Activated naive CD4-positive, alpha-beta T cell treated with Interleukin-2 at 50 U/mL for 16 hours (primary cell): ENCODE measurements at regions not wholly inside any gene's neighbourhood (a gene's known extent, or its start where the extent isn't known, plus 50 kb on each side); places are given as distances from the start of the nearest gene placed in this dataset.

ENCODE experiments used
- DNase-seq: peaks from one replicate; pipeline ENCODE4 v3.0.0-alpha.2; 2020

DNA sequence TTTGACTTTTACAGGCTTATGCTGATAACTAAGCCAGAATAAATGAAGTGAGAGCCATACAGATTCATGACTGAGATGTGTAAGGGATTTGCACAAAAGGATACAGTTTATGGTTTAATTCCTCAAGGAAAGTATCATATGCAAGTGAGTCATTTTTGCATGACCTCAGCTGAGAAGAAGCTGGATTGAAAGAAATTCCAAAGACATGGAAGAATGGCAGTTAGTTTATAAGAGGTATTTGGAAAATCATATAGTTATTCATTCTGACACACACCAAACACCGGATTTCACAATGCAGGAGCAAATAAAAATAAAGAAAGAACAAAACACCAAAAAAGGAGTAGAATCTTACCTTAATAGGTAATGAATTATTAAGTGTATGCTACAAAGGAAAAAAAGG, 83.2 kb upstream of the RND3 start:
- no peak for DNase-seq

DNA sequence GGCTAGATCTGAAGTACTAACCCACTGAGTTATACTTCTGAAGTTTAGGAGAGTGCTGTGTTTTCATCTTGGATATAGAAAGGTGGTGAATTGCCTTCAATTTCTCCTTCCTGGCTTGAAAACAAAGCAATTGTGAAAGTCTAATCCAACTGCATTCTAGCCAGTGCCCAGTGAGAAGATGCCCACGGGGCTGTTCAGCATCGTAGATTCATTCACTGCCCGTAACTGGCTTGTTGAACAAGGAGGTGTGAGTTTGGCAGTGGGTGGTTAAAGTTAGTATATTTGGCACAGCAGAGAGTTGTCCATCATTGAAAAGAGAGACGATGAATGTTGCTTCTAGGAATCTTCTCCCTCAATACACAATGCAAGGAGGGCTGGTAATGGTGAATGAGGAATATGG, 82.3 kb upstream of the RND3 start:
- no peak for DNase-seq

DNA sequence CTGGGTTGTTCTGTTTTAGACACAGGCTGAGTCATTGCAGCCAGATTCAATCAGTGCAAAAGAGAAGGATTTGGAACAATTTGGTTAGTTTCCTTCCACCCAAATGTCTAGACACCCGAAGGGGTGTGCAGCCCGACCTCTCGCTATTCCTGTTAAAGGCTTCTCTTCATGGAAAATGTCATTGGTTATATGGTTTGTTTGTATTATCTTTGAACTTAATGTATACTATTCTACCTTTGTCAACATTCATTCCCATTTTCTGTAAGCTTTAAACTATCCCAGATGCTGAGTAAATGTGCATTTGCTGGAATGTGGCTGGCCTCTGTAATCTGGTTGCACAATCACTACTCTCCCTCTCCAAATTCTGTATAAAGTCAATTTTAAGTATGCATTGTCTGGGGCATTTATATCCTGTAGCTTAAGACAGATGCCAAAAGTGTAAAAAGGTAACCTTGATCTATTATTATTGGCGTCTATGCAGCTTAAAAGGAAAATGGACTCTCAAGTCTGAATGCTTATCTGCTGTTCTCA, 80.4 kb upstream of the RND3 start:
- no peak for DNase-seq

DNA sequence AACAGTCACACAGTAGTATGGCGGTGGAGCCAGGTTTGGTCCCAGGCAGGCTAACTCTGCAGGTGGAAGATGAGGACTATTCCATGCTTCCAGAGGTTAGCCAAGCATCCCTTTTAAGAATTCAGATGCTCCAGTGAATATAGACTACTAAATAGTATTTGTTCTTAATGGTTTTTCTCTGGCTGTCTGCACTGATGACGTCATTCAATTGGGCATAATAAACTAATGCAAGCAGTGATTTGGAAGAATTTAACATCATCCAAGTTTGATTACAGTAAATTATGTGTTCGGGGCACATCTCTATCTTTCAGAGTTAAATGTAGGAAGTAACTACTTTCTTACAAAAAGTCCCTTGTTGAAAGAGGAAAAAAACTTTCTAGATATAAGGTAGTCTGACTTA, 78.8 kb upstream of the RND3 start:
- no peak for DNase-seq

DNA sequence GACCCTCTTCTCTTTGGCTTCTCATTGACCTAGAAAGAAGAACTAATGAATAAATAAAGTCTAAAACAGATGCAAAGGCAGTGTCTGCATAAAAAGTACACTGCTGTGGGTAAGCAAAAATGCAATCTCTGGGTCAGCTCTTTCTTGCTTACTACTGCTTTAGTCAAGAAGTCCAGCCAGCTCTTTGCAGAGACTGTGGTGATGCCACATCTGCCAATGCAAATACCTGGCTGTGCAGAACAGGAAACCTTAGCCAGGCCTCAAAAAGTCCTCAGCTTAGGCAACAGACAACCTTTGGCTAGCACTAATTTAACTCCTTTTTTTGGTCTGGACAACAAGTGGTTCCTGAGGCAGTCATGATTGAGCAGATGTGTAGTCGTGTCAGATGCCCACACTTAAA, 73.6 kb upstream of the RND3 start:
- DNase-seq: no peak

DNA sequence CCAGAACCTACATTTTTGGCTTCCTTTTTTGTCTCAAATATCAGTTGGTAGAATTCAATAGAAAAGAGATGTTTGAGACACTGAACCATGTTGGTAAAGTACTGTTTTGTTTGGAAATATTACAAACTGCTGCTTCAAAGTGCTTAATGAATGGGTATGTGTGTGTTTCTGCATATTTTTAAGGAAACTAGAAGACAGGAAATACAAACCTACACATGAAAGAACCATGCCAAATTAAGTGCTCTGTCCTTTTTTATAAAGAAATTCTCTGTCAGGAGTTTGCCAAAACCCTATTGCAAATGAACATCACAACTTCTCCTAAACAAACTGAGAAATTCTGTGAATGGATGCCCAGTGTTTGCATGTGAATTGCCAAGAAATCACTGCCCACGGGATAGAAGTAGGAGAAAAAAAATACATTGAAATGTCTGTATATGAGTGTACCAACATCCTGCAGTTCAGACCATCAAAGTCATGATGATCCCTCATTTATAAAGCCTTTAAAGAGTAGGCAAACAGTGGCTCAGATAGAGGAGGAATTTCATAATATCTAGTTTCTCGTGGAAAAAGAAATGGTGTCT, 69.6 kb upstream of the RND3 start:
- no peak for DNase-seq

DNA sequence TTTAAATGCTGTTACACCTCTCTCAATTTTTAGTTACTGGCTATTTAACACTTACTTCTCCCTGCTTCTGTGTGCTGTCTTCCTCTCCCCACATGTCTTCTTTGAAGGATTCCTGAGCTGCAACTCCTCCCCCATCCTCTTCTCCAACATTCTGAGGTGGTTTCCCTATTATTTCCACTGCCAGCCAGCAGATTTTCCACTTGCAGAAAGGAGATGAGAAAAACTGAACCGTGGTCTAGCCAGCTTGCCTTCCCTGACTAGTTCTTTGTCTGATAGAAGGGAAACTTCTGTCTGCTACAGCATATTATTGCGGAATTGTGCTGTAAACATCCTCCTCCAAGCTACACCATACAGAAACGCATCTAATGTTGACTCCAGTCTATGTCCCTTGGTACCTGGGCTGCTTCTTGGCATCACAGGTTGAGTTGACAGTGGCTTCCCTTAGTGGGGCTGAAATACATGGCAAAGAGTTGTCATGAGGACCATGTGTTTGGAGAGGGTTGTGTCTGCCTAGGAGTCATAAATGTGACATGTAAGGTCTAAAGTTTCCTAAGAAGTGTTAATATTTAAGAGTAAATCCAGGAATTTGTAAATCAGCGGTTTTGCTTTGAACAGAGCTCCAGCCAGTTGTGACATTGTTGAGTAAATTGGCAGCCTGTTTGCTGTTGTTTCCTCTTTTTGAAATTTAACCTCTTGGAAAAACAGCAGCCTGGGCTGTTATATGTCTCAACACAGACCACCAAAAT, 68.3 kb upstream of the RND3 start:
- DNase-seq: no peak

DNA sequence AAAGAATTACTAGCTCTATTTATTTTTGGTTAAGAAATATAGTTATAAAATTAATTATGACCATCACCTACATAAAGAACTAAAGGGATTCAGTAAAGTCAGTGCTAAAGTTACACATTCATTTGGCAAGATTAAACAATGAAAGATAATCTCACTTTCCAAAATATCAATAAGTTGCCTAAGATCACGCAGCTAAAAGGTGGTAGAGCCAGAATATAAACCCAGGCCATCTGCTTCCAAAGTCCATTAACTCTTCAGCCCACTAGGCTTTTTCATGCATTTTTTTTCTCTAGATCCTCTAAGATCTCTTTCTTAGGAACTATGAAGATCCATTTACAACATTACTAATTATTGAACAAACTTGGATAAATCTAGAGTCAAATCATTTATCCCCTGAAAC, 66.6 kb upstream of the RND3 start:
- no peak for DNase-seq

DNA sequence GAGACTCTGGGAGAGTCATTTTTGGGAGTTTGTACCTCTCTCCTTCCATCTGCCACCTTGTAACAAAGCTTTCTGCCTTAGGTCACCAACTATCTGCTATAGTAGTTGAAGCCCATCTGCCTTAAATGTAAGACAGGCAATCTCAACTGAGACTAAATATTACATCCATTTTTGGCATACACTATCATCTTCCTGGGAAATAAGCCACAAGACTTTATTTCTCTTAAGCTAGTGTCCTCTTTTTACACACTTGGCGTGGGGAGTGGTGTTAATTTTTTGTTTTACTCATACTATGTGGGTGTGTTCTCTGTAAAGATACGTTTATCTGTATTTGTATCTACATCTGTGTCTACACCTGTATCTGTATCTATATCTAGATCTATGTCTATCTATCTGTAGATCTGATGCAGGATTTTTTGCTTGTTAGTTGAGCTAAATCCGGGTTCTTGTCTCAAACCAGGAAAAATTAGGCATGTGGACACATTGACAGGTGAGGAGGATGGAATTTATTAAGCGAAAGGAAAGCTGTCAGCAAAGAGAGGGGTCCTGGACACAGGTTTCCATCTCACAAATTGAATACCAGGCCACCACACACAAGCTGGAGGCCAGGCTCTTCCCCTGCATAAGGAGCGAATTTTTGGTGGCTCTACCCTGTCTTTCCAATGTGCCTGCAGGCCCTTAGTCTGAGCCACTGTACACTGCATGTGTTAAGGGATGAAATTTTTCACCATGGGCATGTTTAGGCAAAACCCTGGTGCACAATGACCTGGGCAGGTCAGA, 64.8 kb upstream of the RND3 start:
- no peak for DNase-seq

DNA sequence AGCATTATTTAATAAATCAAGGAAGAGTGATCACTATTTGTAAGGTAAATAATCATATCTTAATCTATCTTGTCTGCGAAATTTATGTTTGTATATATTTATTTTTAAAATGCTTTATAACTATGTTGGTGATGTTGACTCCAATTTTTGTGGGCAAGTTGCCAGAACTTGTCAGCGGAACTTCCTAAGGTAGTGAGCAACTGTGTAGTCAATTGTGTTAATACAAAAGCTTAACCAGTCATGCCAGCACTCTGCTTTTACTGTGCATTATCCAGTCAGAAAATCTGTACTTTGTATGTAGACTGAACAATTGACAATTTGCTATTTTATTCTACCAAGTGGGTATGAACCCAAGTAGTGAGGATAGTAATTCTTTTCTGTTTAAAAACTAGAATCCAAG, 61.9 kb upstream of the RND3 start:
- DNase-seq: no peak

DNA sequence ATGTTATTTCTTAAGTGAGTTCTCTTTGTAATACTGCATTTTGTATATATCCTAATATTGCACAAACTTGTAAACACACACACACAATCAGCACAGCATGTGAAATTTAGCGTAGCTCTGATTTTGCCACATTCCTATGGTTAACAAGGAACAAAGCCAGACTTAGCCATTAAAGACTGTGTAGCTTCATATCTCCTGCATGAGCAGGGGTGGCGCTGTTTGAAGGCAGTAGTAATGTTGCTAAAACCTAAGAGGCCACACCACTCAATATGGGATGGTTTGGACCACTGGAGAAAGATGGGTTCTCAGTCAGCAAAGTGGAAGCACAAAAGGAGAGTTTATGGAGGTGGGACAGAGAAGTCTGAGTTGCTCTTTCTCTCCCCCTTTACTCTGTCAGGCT, 61.1 kb upstream of the RND3 start:
- DNase-seq: no peak

DNA sequence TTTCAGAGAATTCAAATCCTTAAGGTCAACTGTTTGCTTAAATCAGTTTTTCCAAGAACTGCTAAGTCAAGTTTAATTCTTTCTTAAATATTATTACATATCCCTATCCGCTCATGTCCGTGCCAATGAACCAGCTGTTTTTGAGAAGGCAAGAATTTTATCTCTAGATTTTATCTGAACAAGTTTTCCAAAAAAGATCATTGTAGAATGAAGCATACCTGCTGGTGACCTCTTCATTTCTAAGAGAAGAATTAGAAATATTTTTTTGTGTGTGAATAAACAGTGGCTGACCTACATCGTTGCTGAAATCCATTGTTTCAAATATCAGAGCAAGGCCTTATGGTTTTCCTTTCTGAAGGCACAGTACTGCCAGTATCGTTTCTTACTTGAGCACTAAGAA, 58.4 kb upstream of the RND3 start:
- DNase-seq: no peak

DNA sequence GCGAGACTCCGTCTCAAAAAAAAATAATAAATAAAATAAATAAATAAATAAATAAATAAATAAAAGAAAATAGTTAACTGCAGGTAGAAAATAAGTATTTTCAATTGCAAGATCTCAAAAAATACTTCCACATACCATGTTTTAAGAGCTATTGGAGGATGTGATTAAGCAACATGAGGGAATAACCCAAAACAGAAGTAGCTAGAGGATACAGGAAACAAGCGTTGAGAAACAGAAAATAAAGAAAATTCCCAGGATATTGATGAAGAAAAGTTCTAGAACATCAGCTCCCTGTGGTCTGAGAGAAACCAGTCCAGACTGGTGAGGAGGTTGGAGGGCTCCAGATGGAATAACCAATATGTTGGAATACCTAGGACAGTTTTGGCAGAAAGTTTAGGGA, 57.3 kb upstream of the RND3 start:
- no peak for DNase-seq

DNA sequence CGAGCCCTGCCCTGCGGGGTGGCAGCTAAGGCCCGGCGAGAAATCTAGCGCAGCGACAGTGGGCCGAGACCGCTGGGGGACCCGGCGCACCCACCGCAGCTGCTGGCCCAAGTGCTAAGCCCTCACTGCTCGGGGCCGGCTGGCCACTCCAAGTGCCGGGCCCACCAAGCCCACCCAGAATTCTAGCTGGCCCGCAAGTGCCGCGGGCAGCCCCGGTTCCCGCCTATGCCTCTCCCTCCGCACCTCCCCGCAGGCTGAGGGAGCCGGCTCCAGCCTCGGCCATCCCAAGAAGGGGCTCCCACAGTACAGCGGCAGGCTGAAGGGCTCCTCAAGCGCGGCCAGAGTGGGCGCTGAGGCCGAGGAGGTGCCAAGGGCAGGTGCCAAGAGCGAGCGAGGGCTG, 55.2 kb upstream of the RND3 start:
- no peak for DNase-seq

DNA sequence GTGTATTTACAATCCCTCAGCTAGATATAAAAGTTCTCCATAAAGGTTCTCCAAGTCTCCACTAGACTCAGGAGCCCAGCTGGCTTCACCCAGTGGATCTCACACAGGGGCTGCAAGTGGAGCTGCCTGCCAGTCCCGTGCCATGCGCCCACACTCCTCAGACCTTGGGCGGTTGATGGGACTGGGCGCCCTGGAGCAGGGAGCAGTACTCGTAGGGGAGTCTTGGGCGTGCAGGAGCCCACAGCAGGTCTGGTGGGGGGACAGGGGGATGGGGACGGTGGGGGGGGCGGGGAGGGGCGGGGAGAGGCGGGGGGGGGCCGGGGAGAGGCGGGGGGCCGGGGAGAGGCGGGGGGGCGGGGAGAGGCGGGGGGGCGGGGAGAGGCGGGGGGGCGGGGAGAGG, 54.7 kb upstream of the RND3 start:
- DNase-seq: no peak

DNA sequence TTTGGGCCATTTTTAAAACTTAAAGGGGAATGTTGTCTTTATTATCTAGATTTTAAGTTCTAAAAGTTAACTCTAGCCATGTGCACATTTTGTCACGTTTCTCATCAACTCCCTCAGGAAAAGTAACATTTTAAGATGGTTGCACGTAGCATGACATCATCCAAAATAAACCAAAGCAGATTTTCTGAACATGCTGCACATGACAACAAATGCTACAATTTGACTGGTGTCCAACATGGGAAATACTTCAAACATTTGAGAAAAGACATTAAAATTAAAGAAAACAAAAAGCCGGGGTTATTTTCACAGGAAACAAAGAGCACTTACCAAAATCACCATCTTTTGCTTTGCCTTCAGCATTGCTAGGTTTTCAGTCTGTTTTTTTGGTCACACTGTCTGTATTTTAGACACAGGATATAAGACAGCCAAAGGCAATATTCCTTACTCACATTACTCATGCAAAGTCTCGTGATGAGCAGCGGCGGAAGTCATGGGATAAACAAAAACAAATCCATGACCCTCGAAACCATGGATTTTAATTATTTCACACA, 51.3 kb upstream of the RND3 start:
- no peak for DNase-seq
